AG04449 (cell line): ENCODE measurements at regions not wholly inside any gene's neighbourhood (a gene's known extent, or its start where the extent isn't known, plus 50 kb on each side); places are given as distances from the start of the nearest gene placed in this dataset.

Experiments used
- CTCF ChIA-PET: fragments of 350-600 bp; formaldehyde crosslinking; extraction: SDS; loops from one replicate; lab custom pipeline; 2021; ENCODE audit warnings: antibody characterized with exemption; lab: Yijun Ruan, JAX
- POLR2A ChIA-PET: fragments of 400-600, 350-600 bp; formaldehyde crosslinking; extraction: SDS; loops from one replicate; lab custom pipeline; 2020; ENCODE audit warnings: antibody characterized with exemption, inconsistent platforms; lab: Yijun Ruan, JAX
- DNase-seq: peaks from one replicate; pipeline ENCODE4 v3.0.0-alpha.2; 2010; ENCODE audit warnings: low read depth, low spot score
- H3K4me3 ChIP-seq: 2 replicates; pipeline ENCODE4 v1.5.1; 2011; ENCODE audit warnings: low read depth, mild to moderate bottlenecking, control low read depth, low read length
- CTCF ChIP-seq: IDR thresholded peaks from one replicate; pipeline ENCODE4 v1.5.1; 2011; ENCODE audit warnings: mild to moderate bottlenecking, moderate library complexity, low read length, control low read depth, inconsistent platforms; ENCODE audit not compliant: insufficient read depth; ENCODE audit errors: missing control alignments

GRCh38 chr1:228810878-228811711 is 75.8 kb downstream of the RHOU start:
- ChIA-PET CTCF (no interaction called here), POLR2A (no interaction called here)
- no peak for TF ChIP-seq CTCF
- no peak overlapping the region for H3K4me3 ChIP-seq
- no peak for DNase-seq

- no peak for DNase-seq
- ChIA-PET CTCF (no interaction called here), POLR2A (no interaction called here)
- TF ChIP-seq CTCF: no peak
- H3K4me3 ChIP-seq: no peak overlapping the region
Observed at GRCh38 chr1:228811712-228812305, 76.5 kb downstream of the RHOU start.

GRCh38 chr1:228812961-228813360 is 77.7 kb downstream of the RHOU start:
- no peak for TF ChIP-seq CTCF
- ChIA-PET POLR2A (no interaction called here), CTCF (no interaction called here)
- H3K4me3 ChIP-seq: no peak overlapping the region
- DNase-seq: no peak

GRCh38 chr1:228814176-228814575 is 78.9 kb downstream of the RHOU start:
- TF ChIP-seq CTCF: no peak
- no peak overlapping the region for H3K4me3 ChIP-seq
- DNase-seq: no peak
- CTCF ChIA-PET: no interaction called here
- POLR2A ChIA-PET: no interaction called here

GRCh38 chr1:228818296-228818695 is 83.0 kb downstream of the RHOU start:
- CTCF ChIA-PET: no interaction called here
- POLR2A ChIA-PET: no interaction called here
- no peak overlapping the region for H3K4me3 ChIP-seq
- no peak for TF ChIP-seq CTCF
- DNase-seq: no peak

- no peak for TF ChIP-seq CTCF
- ChIA-PET POLR2A (no interaction called here), CTCF (no interaction called here)
Observed at GRCh38 chr1:228818928-228819630, 83.8 kb downstream of the RHOU start.

More at GRCh38 chr1:228818928-228819630, 83.8 kb downstream of the RHOU start:
- no peak for DNase-seq
- H3K4me3 ChIP-seq: no peak overlapping the region
